Breast epithelium (tissue), 4 donors: ENCODE measurements at regions not wholly inside any gene's neighbourhood (a gene's known extent, or its start where the extent isn't known, plus 50 kb on each side); places are given as distances from the start of the nearest gene placed in this dataset.

Experiments used
- DNase-seq, 2 donors: peaks; one replicate each; pipeline ENCODE4 v3.0.0-alpha.2; 2019; ENCODE audit warnings: low spot score in 2 of 2
- H3K27ac ChIP-seq, 2 donors: fragments of 200-600 bp; sonication (generic) in 1 of 2; one replicate each; pipeline ENCODE4 v1.5.1; 2016 to 2019; ENCODE audit warnings: mild to moderate bottlenecking in 1 of 2
- H3K27me3 ChIP-seq, 2 donors: fragments of 200-600 bp; sonication (generic) in 1 of 2; one replicate each; pipeline versions ENCODE4 v1.5.1 to v1.6.0; 2017 to 2019; ENCODE audit warnings: control low read depth in 1 of 2, mild to moderate bottlenecking in 1 of 2
- H3K36me3 ChIP-seq: fragments of 200-600 bp; one replicate; pipeline ENCODE4 v1.5.1; 2019
- H3K4me1 ChIP-seq, 2 donors: fragments of 200-600 bp; sonication (generic); one replicate each; pipeline ENCODE4 v1.5.1; 2016 to 2019; ENCODE audit warnings: control low read depth in 1 of 2
- H3K4me3 ChIP-seq, 3 donors: fragments of 200-600 bp; sonication (generic); 1 replicate in 2 of 3; 2 replicates in 1 of 3; pipeline ENCODE4 v1.5.1; 2016 to 2019; ENCODE audit warnings: mild to moderate bottlenecking in 3 of 3, moderate library complexity in 2 of 3
- H3K9me3 ChIP-seq, 2 donors: fragments of 200-600 bp; sonication (generic) in 1 of 2; one replicate each; pipeline ENCODE4 v1.5.1; 2016 to 2019; ENCODE audit warnings: control low read depth in 1 of 2
- CTCF ChIP-seq, 3 donors: fragments of 450-650 bp; IDR thresholded peaks; one replicate each; pipeline ENCODE4 v1.5.1; 2016 to 2017; ENCODE audit warnings: antibody characterized with exemption in 3 of 3, mild to moderate bottlenecking in 3 of 3, moderate library complexity in 3 of 3
- POLR2A ChIP-seq: fragments of 450-650 bp; IDR thresholded peaks from one replicate; pipeline ENCODE4 v1.6.1; 2016; ENCODE audit warnings: antibody characterized with exemption, mild to moderate bottlenecking, moderate library complexity
- POLR2AphosphoS5 ChIP-seq, 3 donors: sonication (generic); formaldehyde crosslinking; IDR thresholded peaks; one replicate each; pipeline ENCODE4 v1.6.1; 2017; ENCODE audit warnings: antibody characterized with exemption in 3 of 3
- intact Hi-C: fragments of 100-400 bp; cut with DNase I; formaldehyde crosslinking; loops from one replicate; pipeline ENCODE4 v1.15.1; 2023; ENCODE audit warnings: low total_unique reads

DNA sequence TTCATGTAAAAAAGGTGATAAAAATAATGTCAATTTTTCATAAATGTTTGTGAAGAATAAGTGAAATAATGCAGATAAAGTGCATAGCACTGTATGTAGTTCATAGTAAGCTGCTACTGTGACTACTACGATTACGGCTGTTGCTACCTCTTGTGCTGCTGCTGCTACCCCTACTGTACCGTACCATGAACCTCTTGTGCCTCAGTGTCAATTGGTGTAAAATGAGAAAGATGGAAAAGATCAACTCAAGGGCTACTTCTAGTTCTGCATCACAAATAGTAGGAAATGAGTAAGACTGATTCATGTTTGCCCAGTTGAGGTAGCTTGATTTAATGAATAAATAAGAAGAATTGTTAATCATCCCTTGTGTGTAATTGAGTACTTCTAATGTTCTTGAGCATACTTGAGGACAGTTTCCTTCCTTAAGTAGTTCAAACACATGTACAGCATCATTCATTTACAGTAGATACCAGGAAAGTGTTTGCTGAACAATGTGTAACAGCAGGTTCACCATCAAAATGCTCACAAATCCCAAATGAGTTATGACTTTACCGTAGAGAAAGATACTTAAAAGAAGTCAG, 200.0 kb upstream of the ATP10B start:
- TF ChIP-seq POLR2AphosphoS5 (IDR thresholded peaks at IDR 0.05) (no peak), POLR2A (no peak), CTCF (IDR thresholded peaks at IDR 0.05) (no peak)
- H3K27me3 ChIP-seq: no peaks in the 10 kb centered on the region
- no peaks in the 10 kb centered on the region for H3K36me3 ChIP-seq
- intact Hi-C loops: no loop called here
- H3K4me1 ChIP-seq: no peaks in the 10 kb centered on the region
- no peak overlapping the region for H3K27ac ChIP-seq
- DNase-seq: no peak
- no peaks in the 10 kb centered on the region for H3K9me3 ChIP-seq
- H3K4me3 ChIP-seq: no peak overlapping the region

DNA sequence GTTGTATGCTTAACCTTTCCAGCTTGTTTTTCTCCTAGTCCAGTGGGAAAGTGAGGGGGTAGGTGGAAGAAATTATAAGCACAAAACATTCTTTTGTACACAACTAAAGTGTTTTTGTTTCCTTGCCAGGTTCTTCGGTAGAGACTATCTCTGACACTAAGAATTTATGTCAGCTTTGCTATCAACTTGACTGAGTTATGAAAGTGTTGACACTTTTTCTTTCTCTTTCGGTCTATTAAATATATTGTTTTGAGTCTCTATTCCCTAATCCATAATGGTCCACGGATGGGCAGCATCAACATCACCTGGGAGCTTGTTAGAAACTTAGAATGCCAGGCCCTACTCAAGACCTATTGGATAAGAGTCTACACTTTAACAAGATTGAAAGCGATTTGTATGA, 195.0 kb upstream of the ATP10B start:
- DNase-seq: no peak
- intact Hi-C loops: no loop called here

DNA sequence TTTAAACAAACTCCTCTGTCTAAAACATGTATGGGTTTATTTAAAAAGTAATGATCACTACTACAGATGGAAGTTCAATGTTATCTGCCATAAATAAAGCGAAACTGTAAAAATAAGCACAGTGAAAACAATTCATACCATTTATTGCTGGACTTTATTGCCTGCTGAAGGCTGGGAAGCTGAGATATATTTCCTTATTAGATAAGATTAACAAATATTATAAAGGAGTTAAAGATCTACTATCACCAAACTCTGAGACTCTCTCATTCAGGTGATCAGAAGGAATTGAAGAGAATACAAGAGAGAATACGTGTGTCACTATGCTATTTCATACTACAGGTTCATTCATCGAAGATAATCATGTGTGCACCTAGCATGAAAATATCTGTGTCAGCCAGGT, 190.9 kb upstream of the ATP10B start:
- H3K4me1 ChIP-seq: no peaks in the 10 kb centered on the region
- no peaks in the 10 kb centered on the region for H3K36me3 ChIP-seq
- no peak overlapping the region for H3K4me3 ChIP-seq
- peaks cover 0 to 4% of the 10 kb centered on the region in 2 donors for H3K9me3 ChIP-seq
- no peaks in the 10 kb centered on the region for H3K27me3 ChIP-seq
- intact Hi-C loops: no loop called here
- no peak for DNase-seq
- no peak for TF ChIP-seq POLR2AphosphoS5 (IDR thresholded peaks at IDR 0.05)
- H3K27ac ChIP-seq: no peak overlapping the region

More for the DNA sequence above, 195.0 kb upstream of the ATP10B start:
- no peak overlapping the region for H3K27ac ChIP-seq
- H3K27me3 ChIP-seq: no peaks in the 10 kb centered on the region
- no peaks in the 10 kb centered on the region for H3K36me3 ChIP-seq
- H3K4me3 ChIP-seq: no peak overlapping the region
- no peaks in the 10 kb centered on the region for H3K4me1 ChIP-seq
- H3K9me3 ChIP-seq: no peaks in the 10 kb centered on the region
- TF ChIP-seq CTCF (IDR thresholded peaks at IDR 0.05): no peak
- no peak for TF ChIP-seq POLR2A
- TF ChIP-seq POLR2AphosphoS5 (IDR thresholded peaks at IDR 0.05): no peak

DNA sequence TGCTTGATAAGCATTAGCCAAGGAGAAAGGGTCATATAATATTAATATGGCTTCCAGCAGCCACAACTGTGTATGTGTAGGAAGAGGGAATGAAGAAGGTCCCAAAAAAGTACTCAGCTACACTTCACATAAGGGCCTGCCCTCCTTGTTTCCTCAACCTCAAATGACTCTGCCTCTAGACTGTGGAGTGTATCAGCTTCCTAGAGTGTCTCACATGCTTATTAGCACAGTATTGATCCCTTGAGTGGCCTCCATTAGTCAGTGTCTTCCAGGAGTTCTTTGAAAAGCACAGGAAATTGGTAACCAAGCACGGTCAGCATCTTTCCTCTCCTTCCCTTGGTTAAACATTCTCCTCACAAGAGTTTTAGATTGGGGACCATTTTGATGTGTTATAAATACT, 190.4 kb upstream of the ATP10B start:
- DNase-seq: no peak
- H3K4me3 ChIP-seq: no peak overlapping the region
- no peak overlapping the region for H3K27ac ChIP-seq
- no peaks in the 10 kb centered on the region for H3K36me3 ChIP-seq
- no peak for TF ChIP-seq POLR2AphosphoS5 (IDR thresholded peaks at IDR 0.05)
- no peak for TF ChIP-seq POLR2A
- no peak for TF ChIP-seq CTCF (IDR thresholded peaks at IDR 0.05)
- peaks cover 0 to 4% of the 10 kb centered on the region in 2 donors for H3K9me3 ChIP-seq
- H3K4me1 ChIP-seq: no peaks in the 10 kb centered on the region
- intact Hi-C loops: no loop called here
- no peaks in the 10 kb centered on the region for H3K27me3 ChIP-seq

GRCh38 chr5:161040818-161041217, 188.8 kb upstream of the ATP10B start:
- no peaks in the 10 kb centered on the region for H3K4me1 ChIP-seq
- no peaks in the 10 kb centered on the region for H3K27me3 ChIP-seq
- intact Hi-C loops: no loop called here
- H3K4me3 ChIP-seq: no peak overlapping the region
- peaks cover 0 to 4% of the 10 kb centered on the region in 2 donors for H3K9me3 ChIP-seq
- H3K36me3 ChIP-seq: no peaks in the 10 kb centered on the region
- DNase-seq: no peak
- no peak overlapping the region for H3K27ac ChIP-seq
- TF ChIP-seq CTCF (IDR thresholded peaks at IDR 0.05) (no peak), POLR2AphosphoS5 (IDR thresholded peaks at IDR 0.05) (no peak), POLR2A (no peak)

- H3K9me3 ChIP-seq: peaks cover 0 to 4% of the 10 kb centered on the region in 2 donors
- H3K4me3 ChIP-seq: no peak overlapping the region
- no peaks in the 10 kb centered on the region for H3K36me3 ChIP-seq
- TF ChIP-seq POLR2A (no peak), CTCF (IDR thresholded peaks at IDR 0.05) (no peak), POLR2AphosphoS5 (IDR thresholded peaks at IDR 0.05) (no peak)
- H3K27ac ChIP-seq: no peak overlapping the region
- no peak for DNase-seq
- no peaks in the 10 kb centered on the region for H3K27me3 ChIP-seq
- no peaks in the 10 kb centered on the region for H3K4me1 ChIP-seq
- intact Hi-C loops: no loop called here
Measured at GRCh38 chr5:161036296-161036695, 184.3 kb upstream of the ATP10B start.
